Iris pigment epithelial cell (primary cell): ENCODE measurements at regions not wholly inside any gene's neighbourhood (a gene's known extent, or its start where the extent isn't known, plus 50 kb on each side); places are given as distances from the start of the nearest gene placed in this dataset.
"Not testable (repeated sequence)": the region's sequence is repeated elsewhere in the genome, so short reads cannot be mapped to it uniquely, and the experiment has no call there.

Experiments used
- DNase-seq: peaks from one replicate; pipeline ENCODE4 v3.0.0-alpha.2; 2011; ENCODE audit warnings: low read depth

DNA sequence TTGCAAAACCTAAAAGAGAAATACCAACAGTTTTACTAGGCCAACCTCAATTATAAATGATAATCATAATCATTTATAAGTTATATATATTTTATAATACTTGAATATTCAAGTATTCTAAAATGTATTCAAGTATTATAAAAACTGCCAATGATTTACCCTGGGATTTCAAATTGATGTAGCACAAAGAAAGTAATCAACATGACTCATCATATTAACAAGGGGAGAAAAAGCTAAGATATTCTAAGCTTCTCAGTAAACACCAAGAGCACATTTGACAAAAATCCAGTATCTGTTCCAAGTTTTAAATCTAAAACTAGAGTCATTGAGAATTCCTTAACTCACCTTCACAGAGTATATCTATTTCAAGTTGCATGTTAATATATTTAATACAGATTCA, 56.1 kb downstream of the CAPZA3 start:
- peak; percentile 2 for DNase-seq

DNA sequence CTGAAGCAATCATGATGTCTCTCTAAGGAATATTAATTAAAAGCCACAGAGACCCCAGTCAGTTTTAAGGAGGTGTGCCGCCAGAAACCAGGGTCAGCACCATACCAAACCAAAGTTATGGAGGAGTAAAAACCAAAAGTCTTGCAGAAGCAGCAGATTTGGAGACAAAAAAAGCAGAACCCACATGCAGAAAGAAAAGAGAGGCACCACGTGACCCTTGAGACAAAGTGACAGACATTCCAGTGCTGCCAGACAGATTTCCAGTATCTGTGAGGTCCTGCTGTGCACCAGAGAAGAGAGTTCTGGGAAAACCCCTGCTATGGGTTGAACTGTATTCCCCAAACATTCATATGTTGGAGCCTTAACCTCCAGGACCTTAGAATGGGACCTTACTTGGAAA, 59.7 kb downstream of the CAPZA3 start:
- no peak for DNase-seq

DNA sequence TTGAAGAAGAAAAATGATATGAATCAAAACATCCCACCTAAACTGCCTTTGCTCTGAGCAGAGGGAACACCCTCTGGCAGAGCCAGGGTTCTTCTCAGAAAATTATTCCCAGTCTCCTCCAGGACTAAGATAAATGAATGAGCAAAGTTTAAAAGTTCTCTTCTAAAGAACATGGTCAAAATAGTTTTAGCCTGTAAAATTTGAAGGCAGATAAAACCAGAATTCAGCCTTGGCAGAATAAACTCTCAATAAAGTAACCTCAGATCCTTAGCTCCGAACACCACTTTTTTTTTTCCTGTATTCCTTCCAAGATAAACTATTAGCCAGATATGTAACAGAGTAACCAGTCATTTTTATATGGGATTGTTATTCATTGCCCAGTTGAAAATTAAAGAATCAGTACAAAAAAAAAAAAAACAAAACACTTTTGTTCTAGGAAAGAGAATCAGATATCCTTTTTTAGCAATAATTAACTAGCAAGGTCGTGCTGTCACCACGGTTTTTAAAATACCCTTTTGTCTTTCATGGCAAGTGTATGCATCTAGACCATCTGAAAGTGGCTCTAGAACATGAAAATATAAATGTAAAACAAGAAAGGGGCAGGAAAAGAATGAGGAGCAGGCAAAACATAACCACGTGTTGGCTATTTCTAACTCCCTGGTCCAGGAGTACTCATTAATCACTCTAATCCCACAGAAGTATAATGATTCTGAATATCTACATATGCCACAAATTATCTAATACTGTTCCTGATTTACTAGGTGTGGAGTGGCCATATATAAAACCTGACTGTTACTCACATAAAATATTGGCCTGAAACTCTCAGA, 60.8 kb downstream of the CAPZA3 start:
- DNase-seq: no peak

DNA sequence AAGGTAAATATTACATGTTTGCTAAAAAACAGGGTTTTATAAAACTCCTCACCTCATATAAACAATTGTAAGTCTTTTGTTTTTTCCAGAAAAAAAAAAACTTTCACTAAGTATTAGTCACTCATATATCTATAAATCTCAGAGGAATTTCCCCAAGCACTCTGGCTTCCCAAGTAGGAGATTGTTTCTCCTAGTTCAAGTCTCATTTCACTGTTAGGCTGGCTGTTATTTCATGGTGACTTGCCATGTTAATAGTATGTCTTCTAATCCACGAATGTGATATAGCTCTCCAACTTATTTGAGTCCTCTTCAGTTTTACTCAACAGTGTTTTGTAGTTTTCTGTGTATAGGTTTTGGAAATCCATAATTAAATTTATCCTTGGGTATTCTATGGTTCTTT, 61.6 kb downstream of the CAPZA3 start:
- DNase-seq: peak; percentile 4

DNA sequence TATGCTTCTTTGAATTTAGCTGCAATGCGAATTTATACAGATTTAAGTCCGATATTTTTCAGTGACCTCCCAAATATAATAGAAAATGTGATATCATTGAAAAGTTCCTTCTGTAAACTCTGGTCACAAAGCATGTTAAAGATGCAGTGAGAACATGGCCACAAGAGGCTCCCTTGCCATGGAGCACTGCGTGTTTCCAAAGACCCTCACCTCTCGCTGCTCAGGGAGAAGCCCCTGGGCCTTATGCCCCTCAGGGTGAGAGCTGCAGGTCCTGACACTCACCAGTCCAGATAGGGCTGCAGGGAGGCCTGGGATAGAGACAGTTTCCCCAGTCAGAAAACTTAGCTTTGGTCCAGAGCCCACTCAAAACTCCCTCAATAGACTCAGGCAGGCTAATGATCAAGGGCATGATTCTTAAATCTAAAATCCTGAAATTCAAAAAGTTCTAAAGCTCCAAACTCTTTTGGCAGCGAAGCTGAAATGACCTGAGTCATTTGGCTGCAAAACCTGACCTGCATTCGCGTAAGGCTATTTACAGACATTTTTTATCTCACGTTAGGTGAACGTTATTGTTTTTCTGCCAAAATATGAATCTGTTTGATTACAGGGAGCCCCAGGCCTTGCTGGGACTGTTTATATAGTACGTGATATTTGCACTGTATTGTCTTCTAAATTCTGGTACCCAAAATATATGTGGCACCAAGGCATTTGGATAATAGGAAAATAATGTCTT, 67.8 kb downstream of the CAPZA3 start:
- DNase-seq: no peak

DNA sequence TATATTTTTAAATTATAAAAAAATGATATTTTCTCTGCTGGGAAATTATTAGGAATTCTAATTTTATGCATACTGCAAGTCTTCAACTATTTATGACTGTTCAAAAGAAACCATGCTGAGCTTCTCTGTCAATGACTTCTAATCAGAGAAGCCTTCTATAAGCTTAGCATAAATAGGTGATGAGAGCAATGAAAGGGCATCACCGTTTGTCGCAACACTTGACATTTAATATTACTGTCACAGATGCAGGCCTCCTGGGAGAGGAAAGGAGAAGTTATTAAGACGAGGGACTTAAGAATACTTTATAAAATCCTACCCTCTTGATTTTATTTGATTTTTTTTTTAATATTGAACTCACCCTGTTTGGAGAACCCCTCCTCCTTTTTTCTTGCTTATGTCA, 69.8 kb downstream of the CAPZA3 start:
- no peak for DNase-seq

DNA sequence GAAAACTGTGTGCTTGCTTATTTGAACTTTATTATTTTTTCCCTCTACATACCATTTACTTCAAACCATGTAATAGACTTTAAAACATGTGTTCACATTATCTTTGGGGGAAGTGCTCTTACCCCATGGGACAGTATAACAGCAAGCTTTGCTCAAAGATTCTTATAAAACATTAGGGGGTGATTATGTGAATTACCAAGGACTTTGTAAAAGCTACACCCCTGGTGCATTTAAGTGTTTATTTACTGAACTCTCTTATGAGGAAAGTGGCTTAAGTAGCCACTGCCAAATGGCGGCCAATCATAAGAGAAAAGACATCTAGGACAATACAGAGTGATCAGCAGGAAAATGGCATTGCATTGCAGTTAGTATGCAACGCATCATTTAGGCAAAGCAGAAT, 70.3 kb downstream of the CAPZA3 start:
- DNase-seq: no peak

DNA sequence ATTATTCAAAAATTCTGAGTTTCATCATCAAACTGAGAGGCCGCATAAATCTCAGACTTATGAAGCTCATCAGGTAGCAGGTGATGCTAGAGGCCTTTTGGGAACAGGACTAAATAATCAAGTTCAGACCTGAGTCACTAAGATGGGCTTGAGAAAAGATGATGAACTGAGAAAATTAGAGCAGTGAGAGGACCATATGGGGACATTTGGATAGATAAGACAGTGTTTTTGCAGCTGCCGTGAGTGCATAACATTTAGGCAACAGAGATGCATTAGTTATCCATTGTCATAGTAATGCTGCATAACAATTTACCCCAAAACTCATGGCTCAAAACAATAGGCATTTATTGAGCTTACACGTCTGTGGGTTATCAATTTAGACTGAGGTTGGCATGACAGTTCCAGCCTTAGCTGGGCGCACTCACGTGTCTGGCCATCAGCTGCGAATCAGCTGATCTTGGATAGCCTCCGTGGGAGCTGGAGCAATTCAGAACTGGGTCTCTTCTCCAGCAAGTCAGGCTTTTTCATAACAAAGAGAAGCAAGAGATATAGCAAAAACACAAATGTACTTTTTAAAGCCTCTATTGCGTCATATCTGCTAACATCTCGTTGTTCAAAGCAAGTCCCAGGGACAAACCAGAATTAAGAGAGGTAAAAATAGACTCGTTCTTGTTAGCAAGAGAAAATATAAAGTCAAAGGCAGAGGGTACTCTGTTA, 72.8 kb downstream of the CAPZA3 start:
- no peak for DNase-seq

DNA sequence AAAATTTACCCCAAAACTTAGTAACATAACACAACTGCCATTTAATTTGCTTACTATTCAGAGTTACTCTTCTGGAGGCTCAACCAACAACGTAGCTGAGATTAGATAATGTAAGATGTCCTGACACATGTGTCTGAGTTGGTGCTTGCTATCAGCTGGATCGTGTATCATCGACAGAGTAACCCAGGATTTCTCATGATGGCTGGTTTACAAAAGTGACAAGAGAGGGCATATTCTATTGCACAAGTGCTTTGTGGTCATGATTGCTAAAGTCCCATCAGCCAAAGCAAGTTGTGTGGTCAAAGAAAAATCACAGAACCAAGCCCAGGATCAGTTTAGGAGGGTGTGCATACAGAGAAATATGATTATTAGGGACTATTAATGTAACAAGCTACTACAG, 73.4 kb downstream of the CAPZA3 start:
- DNase-seq: peak; percentile 2

DNA sequence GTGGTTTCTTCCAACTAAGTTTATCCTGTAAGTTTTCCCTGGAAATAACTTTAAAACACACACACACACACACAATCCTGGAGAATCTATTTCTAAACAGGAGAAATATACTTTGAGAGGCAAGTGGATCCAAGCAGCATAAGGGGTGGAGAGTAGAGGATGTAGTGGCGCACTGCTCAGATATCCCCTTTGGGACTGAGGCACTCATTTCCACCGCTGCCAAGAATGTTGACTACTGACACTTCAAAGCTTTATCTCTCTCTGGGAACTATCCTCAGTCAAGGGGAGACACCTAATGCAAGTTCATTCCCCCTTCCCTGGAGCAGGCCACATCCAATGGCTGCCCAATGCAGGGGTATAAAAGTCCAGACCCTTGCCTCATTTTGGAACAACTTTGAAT, 75.8 kb downstream of the CAPZA3 start:
- no peak for DNase-seq

DNA sequence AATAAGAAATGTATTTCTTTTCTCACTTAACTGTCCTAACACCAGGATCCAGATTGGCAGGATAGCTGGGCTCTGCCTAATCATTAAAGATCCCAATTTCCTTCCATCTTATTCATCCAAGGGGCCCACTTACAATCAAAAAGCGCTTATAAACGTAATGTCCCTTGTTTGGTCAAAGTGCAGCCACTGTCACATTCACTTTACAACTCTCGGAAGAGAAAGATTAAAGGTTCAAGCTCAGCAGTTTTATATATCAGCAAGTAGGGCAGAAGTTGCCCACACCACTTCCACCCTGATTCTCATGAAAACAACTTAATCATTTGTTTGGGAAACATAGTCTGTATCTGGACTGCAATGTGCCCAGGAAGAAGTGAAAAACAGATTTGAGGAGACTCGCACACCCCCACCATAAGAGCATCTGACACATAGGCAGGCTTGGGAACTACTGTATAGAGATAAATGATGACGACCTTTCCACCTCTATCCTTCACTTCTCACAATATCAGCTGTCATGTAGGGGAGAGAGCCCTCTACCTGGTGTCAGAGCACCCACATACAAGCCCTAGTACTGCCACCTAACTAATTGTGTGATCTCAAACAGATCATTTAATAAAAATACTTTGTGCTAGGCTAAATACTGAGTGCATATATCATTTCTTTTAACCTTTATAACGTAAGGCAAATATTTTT, 80.8 kb downstream of the CAPZA3 start:
- DNase-seq: no peak

DNA sequence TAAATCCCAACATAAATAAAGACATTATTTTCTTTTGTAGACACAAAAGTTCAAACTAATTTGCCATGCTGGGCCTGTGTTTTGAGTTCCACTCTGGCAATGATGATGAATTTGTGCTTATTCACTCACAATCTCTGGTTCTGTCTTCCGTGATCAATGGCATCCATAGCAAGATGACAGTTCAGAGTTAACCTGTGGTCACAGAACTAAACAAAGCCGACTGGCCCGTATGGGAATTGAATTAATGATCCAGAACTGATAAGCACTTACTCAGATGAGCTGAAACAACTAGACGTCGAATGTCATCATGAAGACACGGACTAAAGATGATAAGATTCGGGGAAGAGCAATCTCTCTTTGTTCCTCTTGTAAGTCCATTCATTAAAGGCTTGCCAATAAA, 81.6 kb downstream of the CAPZA3 start:
- no peak for DNase-seq

DNA sequence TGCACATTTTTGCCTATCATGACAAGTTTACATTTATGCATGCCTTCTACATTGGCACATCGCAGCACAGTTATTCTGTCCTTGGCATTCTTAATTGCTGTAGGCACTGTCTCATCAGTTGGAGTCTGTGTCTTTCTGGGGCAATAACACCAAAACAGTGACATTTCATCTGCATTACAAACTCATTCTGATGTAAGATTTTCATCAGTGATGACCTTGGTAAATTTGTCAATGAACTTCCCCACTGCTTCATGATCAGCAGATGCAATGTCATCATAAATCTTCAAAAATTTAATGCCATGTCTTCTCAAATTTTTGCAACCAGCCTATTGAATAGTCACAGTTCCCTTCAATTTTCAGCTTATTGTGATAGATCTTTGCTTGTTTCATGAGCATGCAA, 85.5 kb downstream of the CAPZA3 start:
- DNase-seq: no peak

DNA sequence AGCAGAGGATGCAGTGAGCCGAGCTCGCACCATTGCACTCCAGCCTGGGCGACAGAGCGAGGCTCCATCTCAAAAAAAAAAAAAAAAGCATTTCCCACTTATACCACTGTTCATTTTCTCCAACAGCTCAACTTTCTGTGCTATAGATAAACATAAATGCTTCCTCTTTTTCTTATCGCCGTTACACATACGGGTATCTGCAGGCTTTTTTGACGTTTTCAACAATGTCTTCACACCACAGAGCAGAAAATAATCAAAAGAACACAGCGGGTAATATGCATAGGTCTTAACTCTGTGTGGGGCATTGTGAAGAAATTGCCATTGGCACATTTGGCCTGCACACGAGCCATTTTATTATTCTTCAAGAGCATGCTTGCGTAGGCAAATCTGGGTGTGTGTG, 86.4 kb downstream of the CAPZA3 start:
- no peak for DNase-seq

DNA sequence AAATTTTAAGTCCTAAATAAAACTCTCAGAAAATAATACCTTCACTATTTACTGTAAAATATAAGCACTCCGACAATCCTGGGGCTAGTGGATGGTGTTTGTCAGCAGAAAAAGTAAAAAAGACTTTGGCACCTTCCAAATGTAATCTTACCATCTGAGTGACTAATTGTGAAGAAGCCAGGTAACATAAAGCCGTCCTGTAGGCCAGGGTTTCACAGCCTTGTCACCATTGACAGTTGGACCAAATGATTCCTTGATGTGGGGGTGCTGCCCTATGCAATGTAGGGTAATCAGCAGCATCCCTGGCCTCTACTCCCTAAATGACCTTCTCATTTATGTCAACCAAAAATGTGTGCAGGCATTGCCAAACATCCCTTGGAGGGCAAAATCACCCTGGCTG, 87.2 kb downstream of the CAPZA3 start:
- no peak for DNase-seq

DNA sequence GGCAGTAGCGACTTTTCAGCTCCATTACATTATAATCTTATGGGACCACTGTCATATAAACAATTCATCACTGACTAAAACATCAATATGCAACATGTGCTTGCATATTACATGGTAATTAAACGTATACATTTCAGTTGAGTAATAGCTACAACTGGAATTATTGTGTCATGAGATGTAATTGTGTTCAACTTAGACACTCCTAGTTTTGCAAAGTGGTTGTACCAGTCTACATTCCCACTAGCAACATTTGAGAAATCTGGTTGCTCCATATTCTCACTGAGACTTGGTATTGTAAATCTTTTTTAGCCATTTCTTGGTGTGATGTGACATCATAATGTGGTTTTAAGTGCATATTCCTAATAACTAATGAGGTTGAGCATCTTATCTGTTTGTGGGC, 90.0 kb downstream of the CAPZA3 start:
- DNase-seq: no peak

DNA sequence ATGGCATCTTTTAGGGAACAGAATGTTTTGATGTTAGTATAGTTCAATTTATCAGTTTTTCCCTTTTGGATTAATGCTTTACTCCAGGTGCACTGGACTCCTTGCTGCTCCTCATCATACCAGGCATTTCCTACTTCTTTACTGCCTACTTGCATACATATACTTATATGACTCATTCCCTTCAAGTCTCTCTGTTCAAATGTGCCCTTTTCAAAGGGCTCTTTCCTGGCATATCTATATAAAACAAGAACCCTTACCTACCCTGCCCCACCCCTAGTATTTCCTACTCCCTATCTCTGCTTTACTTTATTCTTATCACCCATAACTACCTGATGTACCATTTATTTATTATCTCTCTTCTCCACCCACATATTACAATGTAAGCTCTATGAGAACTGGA, 90.6 kb downstream of the CAPZA3 start:
- no peak for DNase-seq

DNA sequence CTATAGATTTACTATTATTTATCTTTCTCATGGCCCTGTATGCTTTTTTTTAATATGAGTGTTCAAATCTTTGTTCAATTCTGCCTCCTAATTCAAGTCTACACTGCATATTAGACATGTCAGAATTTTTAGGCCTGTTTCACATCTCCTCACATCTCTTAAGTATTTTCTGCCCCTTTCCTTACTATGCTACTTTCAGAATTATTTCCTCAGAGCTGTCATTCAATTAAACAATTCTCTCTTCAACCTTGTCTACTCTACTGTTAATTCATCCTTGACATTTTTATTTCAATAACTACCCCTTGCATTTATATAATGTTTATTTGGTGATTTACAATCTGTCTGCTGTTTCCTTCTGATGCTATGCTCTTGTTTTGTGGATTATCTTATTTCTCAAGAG, 91.1 kb downstream of the CAPZA3 start:
- no peak for DNase-seq

DNA sequence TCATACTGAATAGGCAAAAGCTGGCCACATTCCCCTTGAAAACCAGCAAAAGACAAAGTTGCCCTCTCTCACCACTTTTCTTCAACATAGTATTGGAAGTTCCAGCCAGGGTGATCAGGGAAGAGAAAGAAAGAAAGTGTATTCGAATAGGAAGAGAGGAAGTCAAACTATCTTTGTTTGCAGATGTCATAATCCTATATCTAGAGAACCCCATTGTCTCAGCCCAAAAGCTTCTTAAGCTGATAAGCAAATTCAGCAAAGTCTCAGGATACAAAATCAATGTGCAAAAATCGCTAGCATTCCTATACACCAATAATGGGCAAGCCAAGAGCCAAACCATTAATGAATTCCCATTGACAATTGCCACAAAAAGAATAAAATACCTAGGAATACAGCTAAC, 95.0 kb downstream of the CAPZA3 start:
- not testable (repeated sequence) for DNase-seq

DNA sequence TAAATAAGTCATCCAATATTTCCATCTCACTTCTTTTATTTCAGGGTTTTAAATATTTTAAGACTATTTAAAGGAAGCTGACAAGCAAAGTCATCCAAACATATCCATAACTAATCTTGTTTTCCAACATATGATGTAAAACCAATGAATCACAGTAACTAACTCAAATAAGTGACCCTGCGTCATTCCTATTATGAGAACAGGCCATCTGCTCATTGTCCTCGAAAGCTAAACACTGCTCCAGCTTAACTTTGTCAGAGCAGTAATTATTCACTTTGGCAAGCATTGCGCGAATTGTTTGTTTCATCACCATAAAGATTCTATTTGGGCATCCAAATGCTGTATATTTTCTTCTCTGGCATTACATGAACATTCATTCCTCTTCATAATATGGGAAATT, 99.1 kb downstream of the CAPZA3 start:
- no peak for DNase-seq

DNA sequence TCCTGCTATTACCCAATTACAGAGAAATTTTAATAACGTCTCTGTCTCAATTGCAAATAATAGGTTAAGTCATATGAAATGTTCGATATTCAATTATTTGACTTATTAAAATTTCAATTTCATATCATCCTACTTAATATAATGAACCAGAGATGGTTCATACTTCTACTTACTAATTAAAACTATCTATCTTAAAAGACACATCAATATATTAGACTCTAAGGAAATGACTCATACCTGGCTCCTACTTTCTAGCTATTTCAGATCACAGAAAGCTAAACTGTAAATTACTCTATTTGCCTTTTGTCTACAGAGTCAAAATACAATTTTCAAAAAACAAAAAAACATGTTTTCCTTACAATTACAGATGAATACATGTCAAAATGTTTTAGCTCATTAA, 99.6 kb downstream of the CAPZA3 start:
- DNase-seq: no peak

DNA sequence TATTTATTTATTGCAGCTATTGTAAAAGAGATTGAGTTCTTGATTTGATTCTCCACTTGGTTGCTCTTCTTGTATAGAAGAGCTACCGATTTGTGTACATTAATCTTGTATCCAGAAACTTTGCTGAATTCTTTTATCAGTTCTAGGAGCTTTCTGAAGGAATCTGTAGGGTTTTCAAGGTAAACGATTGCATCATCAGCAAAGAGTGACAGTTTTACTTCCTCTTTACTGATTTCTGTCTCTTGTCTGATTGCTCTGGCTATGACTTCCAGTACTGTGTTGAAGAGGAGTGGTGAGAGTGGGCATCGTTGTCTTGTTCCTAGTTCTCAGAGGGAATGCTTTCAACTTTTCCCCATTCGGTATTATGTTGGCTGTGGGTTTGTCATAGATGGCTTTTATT, 103.1 kb downstream of the CAPZA3 start:
- not testable (repeated sequence) for DNase-seq
